K562 (cell line): ENCODE measurements at regions not wholly inside any gene's neighbourhood (a gene's known extent, or its start where the extent isn't known, plus 50 kb on each side); places are given as distances from the start of the nearest gene placed in this dataset.

Experiments
- ATAC-seq: fragments of 200-7000 bp; cut with Tn5 transposase; 3 replicates; pipeline ENCODE4 v1.9.1; 2020; ENCODE audit warnings: moderate library complexity
- BruUV-seq: library from RNA; stranded (reverse); fragments of 400-500 nt; replicated peaks from 2 replicates; lab custom pipeline; 2021; lab: Mats Ljungman, UMichigan
- CTCF ChIA-PET: fragments of 300-600 bp; formaldehyde crosslinking; extraction: SDS; loops from one replicate; lab custom pipeline; 2021; ENCODE audit warnings: low intra/inter-chr PET ratio; lab: Yijun Ruan, JAX
- POLR2A ChIA-PET: fragments of 300-600, 350-650 bp; sonication (Branson Sonifier 250); formaldehyde crosslinking; extraction: SDS; loops from one replicate; lab custom pipeline; 2021; ENCODE audit warnings: antibody characterized with exemption, inconsistent platforms; lab: Yijun Ruan, JAX
- DNase-seq, 4 experiments: peaks; one replicate each; pipeline versions ENCODE4 v3.0.0 to v3.0.0-alpha.2; 2011 to 2018; ENCODE audit warnings: low spot score in 3 of 4, mixed read lengths in 3 of 4; ENCODE audit errors: extremely low read depth in 1 of 4
- FAIRE-seq: peaks from 2 replicates; lab custom pipeline; 2011; peaks lifted over from hg19 to GRCh38; lab: Jason Lieb, UNC
- H2AFZ ChIP-seq: 2 replicates; pipeline ENCODE4 v1.6.0; 2011; ENCODE audit warnings: low read depth, low read length, control low read depth, inconsistent platforms
- H3K27ac ChIP-seq: fragments of 200-600 bp; 3 replicates; pipeline ENCODE4 v1.8.0; 2011; ENCODE audit warnings: low read depth, mild to moderate bottlenecking, control low read depth, inconsistent platforms, low read length, moderate library complexity, mixed read lengths; ENCODE audit errors: extremely low read depth
- H3K27me3 ChIP-seq, 2 experiments: fragments of 300-600 bp in 1 of 2; 2 replicates in 1 of 2; 3 replicates in 1 of 2; pipeline versions ENCODE4 v1.6.0 to v1.8.0; 2011; ENCODE audit warnings: inconsistent platforms in 2 of 2, low read length in 2 of 2, mild to moderate bottlenecking in 1 of 2, mixed read lengths in 1 of 2, moderate library complexity in 1 of 2; ENCODE audit not compliant: control insufficient read depth in 2 of 2, insufficient read depth in 2 of 2
- H3K36me3 ChIP-seq: fragments of 300-600 bp; 3 replicates; pipeline ENCODE4 v1.8.0; 2011; ENCODE audit warnings: mild to moderate bottlenecking, low read length, inconsistent platforms; ENCODE audit not compliant: control insufficient read depth, insufficient read depth
- H3K4me1 ChIP-seq, 2 experiments: fragments of 200-600 bp in 1 of 2; replicated peaks in 1 of 2; 2 replicates in 1 of 2; 3 replicates in 1 of 2; pipeline versions ENCODE4 v1.5.1 to v1.8.0; 2011; ENCODE audit warnings: inconsistent platforms in 2 of 2, low read length in 2 of 2, mild to moderate bottlenecking in 1 of 2, mixed read lengths in 1 of 2, moderate library complexity in 1 of 2; ENCODE audit not compliant: control insufficient read depth in 2 of 2, insufficient read depth in 2 of 2
- H3K4me2 ChIP-seq: 2 replicates; pipeline ENCODE4 v1.6.1; 2011; ENCODE audit warnings: low read length, control low read depth, inconsistent platforms, mixed read lengths; ENCODE audit not compliant: insufficient read depth
- H3K4me3 ChIP-seq: fragments of 200-600 bp; sonication (generic), shearing (Covaris generic); 2 replicates; pipeline ENCODE4 v1.5.1; 2016; ENCODE audit warnings: control low read depth, inconsistent platforms
- H3K79me2 ChIP-seq: fragments of 200-600 bp; 3 replicates; pipeline ENCODE4 v1.8.0; 2011; ENCODE audit warnings: low read length, inconsistent platforms; ENCODE audit not compliant: control insufficient read depth, insufficient read depth
- H3K9ac ChIP-seq, 2 experiments: 2 replicates each; pipeline versions ENCODE4 v1.6.0 to v1.6.1; 2011; ENCODE audit warnings: low read depth in 2 of 2, low read length in 2 of 2, control low read depth in 1 of 2, inconsistent platforms in 1 of 2, mild to moderate bottlenecking in 1 of 2, mixed read lengths in 1 of 2; ENCODE audit not compliant: insufficient read depth in 1 of 2
- H3K9me1 ChIP-seq: one replicate; pipeline ENCODE4 v1.6.0; 2011; ENCODE audit warnings: inconsistent platforms, mild to moderate bottlenecking, low read length, moderate library complexity; ENCODE audit not compliant: control insufficient read depth, insufficient read depth
- H3K9me3 ChIP-seq: replicated peaks from 2 replicates; pipeline ENCODE4 v1.5.1; 2011; ENCODE audit warnings: low read depth, low read length, inconsistent platforms; ENCODE audit not compliant: control insufficient read depth, insufficient read depth
- H4K20me1 ChIP-seq: replicated peaks from 2 replicates; pipeline ENCODE4 v1.6.1; 2011; ENCODE audit warnings: low read length, inconsistent platforms, mixed read lengths; ENCODE audit not compliant: control insufficient read depth, insufficient read depth
- BRD9 ChIP-seq: fragments of 450-650 bp; IDR thresholded peaks from 2 replicates; pipeline ENCODE4 v1.6.1; 2018; ENCODE audit warnings: low read depth; ENCODE audit not compliant: partially characterized antibody
- GMEB1 ChIP-seq: fragments of 250-450 bp; sonication (Bioruptor Pico); IDR thresholded peaks from 2 replicates; pipeline ENCODE4 v1.4.0; 2020; ENCODE audit warnings: mild to moderate bottlenecking
- GTF3C2 ChIP-seq: IDR thresholded peaks from 3 replicates; pipeline ENCODE4 v1.6.1; 2011; ENCODE audit warnings: borderline replicate concordance, mild to moderate bottlenecking, moderate library complexity; ENCODE audit not compliant: insufficient read length; ENCODE audit errors: extremely low read depth
- HNRNPUL1 ChIP-seq: fragments of 200-400 bp; formaldehyde crosslinking; IDR thresholded peaks from 2 replicates; pipeline ENCODE4 v1.6.1; 2017; ENCODE audit warnings: low read length
- NCOA6 ChIP-seq: fragments of 450-650 bp; IDR thresholded peaks from 2 replicates; pipeline ENCODE4 v1.6.1; 2017; ENCODE audit warnings: mild to moderate bottlenecking
- PRPF4 ChIP-seq: fragments of 200-400 bp; formaldehyde crosslinking; IDR thresholded peaks from one replicate; pipeline ENCODE4 v1.6.1; 2017; ENCODE audit warnings: low read length, low read depth, mild to moderate bottlenecking; ENCODE audit not compliant: insufficient read depth, poor library complexity, severe bottlenecking
- REST ChIP-seq, 2 experiments: fragments of 450-650 bp; formaldehyde crosslinking in 1 of 2; IDR thresholded peaks; 2 replicates each; pipeline versions ENCODE4 v1.4.0 to v1.6.1; 2014 to 2020; ENCODE audit warnings: mild to moderate bottlenecking in 2 of 2, borderline replicate concordance in 1 of 2, low read depth in 1 of 2
- SNIP1 ChIP-seq: fragments of 450-650 bp; IDR thresholded peaks from 2 replicates; pipeline ENCODE4 v1.7.1; 2017; ENCODE audit warnings: low read depth, mild to moderate bottlenecking
- WGBS: fragments of 100-300 bp; shearing (Covaris generic); methylation state at CpG from one replicate; pipeline ENCODE4 v1.1.6; 2016; ENCODE audit warnings: low coverage, mixed read lengths; ENCODE audit not compliant: insufficient coverage; ENCODE audit errors: missing lambda C conversion rate; 5-methylcytosine and 5-hydroxymethylcytosine counted together
- in situ Hi-C: fragments of 300-500 bp; cut with MboI; formaldehyde crosslinking; loops from 4 replicates; pipeline ENCODE4 v1.15.0; 2018; ENCODE audit warnings: inconsistent platforms, mixed read lengths
- intact Hi-C: fragments of 100-400 bp; cut with micrococcal nuclease; formaldehyde crosslinking; loops from 2 replicates; pipeline ENCODE4 v1.14.2; 2022

GRCh38 chr1:72891976-72892375 is 609.6 kb upstream of the NEGR1 start:
- 0% methylated on average over 6 of the region's 6 CpGs for WGBS
- H2AFZ ChIP-seq: no peak overlapping the region
- TF ChIP-seq GTF3C2 (no peak), PRPF4 (no peak), BRD9 (no peak), SNIP1 (no peak), REST (IDR thresholded peaks at IDR 0.05; ENCODE audit: borderline replicate concordance) (no peak), REST (CRISPR knock-in tag; IDR thresholded peaks at IDR 0.05; ENCODE audit: low read depth) (no peak), NCOA6 (no peak), HNRNPUL1 (no peak), GMEB1 (CRISPR knock-in tag) (no peak)

More at GRCh38 chr1:72891976-72892375, 609.6 kb upstream of the NEGR1 start:
- Histone ChIP-seq H3K4me1 (no peaks in the 10 kb centered on the region), H3K36me3 (no peaks in the 10 kb centered on the region), H3K4me3 (no peak overlapping the region), H3K79me2 (no peaks in the 10 kb centered on the region), H3K4me2 (no peak overlapping the region), H3K27me3 (no peaks in the 10 kb centered on the region), H3K9ac (no peak overlapping the region), H3K27ac (no peak overlapping the region), H4K20me1 (no peaks in the 10 kb centered on the region), H3K9me3 (no peaks in the 10 kb centered on the region; the same call in 1 of the 2 replicates), H3K9me1 (no peaks in the 10 kb centered on the region)
- DNase-seq (no peak), FAIRE-seq (no peak), ATAC-seq (no peak)
- intact Hi-C loops (no loop called here), in situ Hi-C loops (no loop called here)
- ChIA-PET POLR2A (no interaction called here), CTCF (no interaction called here)
- no TSS peak for BruUV-seq
